ENCODE measurements at regions not wholly inside any gene's neighbourhood (a gene's known extent, or its start where the extent isn't known, plus 50 kb on each side); places are given as distances from the start of the nearest gene placed in this dataset.

DNA sequence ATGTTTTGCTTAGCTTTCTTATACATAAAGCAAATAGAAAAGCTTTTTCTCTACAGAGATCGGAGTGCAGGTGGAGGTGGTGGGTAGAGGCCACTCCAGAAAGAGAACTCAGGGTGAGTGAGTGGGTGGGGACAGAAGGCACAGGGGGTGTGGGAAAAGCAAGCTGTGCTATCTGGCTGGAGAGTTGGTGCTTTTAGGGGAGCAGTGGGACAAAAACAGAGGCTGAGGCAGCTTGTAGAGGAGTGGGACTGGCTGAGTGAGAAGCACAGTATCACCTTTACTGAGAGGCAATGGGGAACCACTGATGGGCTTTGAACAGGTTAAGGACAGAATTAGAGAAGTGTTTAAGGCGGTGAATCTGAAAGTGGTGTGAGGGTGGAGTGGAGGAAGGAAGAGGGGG is 275.3 kb downstream of the TCF7L2 start:
- no TSS peak for BruUV-seq (replicated peaks)
- no peak for DNase-seq (ENCODE audit: low spot score)
- ChIA-PET POLR2A (ENCODE audit: low non-redundant PET) (no interaction called here), CTCF (no interaction called here)
- TF ChIP-seq EZH2 (IDR thresholded peaks at IDR 0.05; ENCODE audit: borderline replicate concordance, low read depth, low read length, poor library complexity, severe bottlenecking): no peak
- TF ChIP-seq, protein P1, sequence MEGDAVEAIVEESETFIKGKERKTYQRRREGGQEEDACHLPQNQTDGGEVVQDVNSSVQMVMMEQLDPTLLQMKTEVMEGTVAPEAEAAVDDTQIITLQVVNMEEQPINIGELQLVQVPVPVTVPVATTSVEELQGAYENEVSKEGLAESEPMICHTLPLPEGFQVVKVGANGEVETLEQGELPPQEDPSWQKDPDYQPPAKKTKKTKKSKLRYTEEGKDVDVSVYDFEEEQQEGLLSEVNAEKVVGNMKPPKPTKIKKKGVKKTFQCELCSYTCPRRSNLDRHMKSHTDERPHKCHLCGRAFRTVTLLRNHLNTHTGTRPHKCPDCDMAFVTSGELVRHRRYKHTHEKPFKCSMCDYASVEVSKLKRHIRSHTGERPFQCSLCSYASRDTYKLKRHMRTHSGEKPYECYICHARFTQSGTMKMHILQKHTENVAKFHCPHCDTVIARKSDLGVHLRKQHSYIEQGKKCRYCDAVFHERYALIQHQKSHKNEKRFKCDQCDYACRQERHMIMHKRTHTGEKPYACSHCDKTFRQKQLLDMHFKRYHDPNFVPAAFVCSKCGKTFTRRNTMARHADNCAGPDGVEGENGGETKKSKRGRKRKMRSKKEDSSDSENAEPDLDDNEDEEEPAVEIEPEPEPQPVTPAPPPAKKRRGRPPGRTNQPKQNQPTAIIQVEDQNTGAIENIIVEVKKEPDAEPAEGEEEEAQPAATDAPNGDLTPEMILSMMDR (conservative IDR thresholded peaks at IDR 0.05; ENCODE audit: low read depth, low read length): no peak
- no peaks in the 10 kb centered on the region for H3K27me3 ChIP-seq (replicated peaks; ENCODE audit: insufficient read depth, low read depth, low read length, poor library complexity)
- no peak overlapping the region for H3K27ac ChIP-seq (ENCODE audit: low read depth, low read length, poor library complexity, severe bottlenecking)
- no peaks in the 10 kb centered on the region for H3K9me3 ChIP-seq (ENCODE audit: low read depth, low read length, poor library complexity, severe bottlenecking)
- no peaks in the 10 kb centered on the region for H3K36me3 ChIP-seq (ENCODE audit: insufficient read depth, low read length, poor library complexity, severe bottlenecking)
- intact Hi-C loops (cut with micrococcal nuclease; ENCODE audit: unreplicated experiment): no loop called here
- no peak overlapping the region for H3K4me3 ChIP-seq (ENCODE audit: low read depth, low read length, poor library complexity, severe bottlenecking)
- peaks cover 7% of the 10 kb centered on the region for H3K4me1 ChIP-seq (ENCODE audit: insufficient read depth, low read length, poor library complexity, severe bottlenecking)

DNA sequence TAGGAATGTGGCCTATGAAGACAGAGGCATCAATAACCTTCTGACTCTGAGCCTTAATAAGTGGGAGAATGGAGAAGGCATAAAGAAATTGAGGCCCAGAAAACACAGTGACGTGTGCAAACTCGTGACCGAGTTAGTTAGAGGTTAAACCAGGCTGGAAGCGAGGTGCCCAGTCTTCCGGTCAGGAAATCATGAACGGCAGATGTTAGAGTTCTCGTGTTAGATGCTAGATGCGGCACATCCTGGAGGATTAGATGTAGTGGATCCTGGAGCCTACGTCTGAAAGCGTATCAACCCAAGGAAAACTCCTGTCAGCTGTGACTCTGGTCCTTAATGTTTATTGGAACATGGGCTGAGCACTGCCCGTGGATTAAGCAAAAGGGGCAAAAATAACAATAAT is 275.9 kb downstream of the TCF7L2 start:
- Histone ChIP-seq H3K4me3 (ENCODE audit: low read depth, low read length, poor library complexity, severe bottlenecking) (no peak overlapping the region), H3K4me1 (ENCODE audit: insufficient read depth, low read length, poor library complexity, severe bottlenecking) (peaks cover 7% of the 10 kb centered on the region), H3K27ac (ENCODE audit: low read depth, low read length, poor library complexity, severe bottlenecking) (no peak overlapping the region), H3K27me3 (replicated peaks; ENCODE audit: insufficient read depth, low read depth, low read length, poor library complexity) (no peaks in the 10 kb centered on the region), H3K9me3 (ENCODE audit: low read depth, low read length, poor library complexity, severe bottlenecking) (no peaks in the 10 kb centered on the region), H3K36me3 (ENCODE audit: insufficient read depth, low read length, poor library complexity, severe bottlenecking) (no peaks in the 10 kb centered on the region)
- CTCF ChIA-PET: no interaction called here
- no peak for TF ChIP-seq EZH2 (IDR thresholded peaks at IDR 0.05; ENCODE audit: borderline replicate concordance, low read depth, low read length, poor library complexity, severe bottlenecking)
- TF ChIP-seq, protein P1 (conservative IDR thresholded peaks at IDR 0.05; ENCODE audit: low read depth, low read length): no peak
- no peak for DNase-seq (ENCODE audit: low spot score)
- BruUV-seq (replicated peaks): no TSS peak
- intact Hi-C loops (cut with micrococcal nuclease; ENCODE audit: unreplicated experiment): no loop called here
- POLR2A ChIA-PET (ENCODE audit: low non-redundant PET): no interaction called here

DNA sequence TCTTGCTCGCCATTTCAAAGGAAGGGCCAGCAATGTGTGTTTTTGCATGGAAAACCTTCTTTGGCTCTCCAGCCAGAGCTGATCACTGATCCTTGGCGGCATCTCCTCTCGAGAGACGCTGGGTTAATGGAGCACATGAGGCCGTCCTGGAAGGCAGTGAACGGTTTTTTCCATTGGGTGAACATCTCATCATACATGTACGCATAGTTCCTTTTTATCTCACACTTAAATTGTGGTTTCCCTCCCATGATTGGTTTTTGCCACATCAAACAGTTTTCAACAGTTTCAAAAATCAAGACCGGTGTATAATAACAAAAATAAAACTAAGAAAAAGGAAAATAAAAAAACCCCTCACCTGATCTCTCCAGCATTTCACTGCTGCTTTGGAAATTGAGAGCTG is 276.4 kb downstream of the TCF7L2 start:
- Histone ChIP-seq H3K27me3 (replicated peaks; ENCODE audit: insufficient read depth, low read depth, low read length, poor library complexity) (no peaks in the 10 kb centered on the region), H3K4me3 (ENCODE audit: low read depth, low read length, poor library complexity, severe bottlenecking) (no peak overlapping the region), H3K27ac (ENCODE audit: low read depth, low read length, poor library complexity, severe bottlenecking) (no peak overlapping the region), H3K9me3 (ENCODE audit: low read depth, low read length, poor library complexity, severe bottlenecking) (no peaks in the 10 kb centered on the region), H3K4me1 (ENCODE audit: insufficient read depth, low read length, poor library complexity, severe bottlenecking) (peaks cover 7% of the 10 kb centered on the region), H3K36me3 (ENCODE audit: insufficient read depth, low read length, poor library complexity, severe bottlenecking) (no peaks in the 10 kb centered on the region)
- intact Hi-C loops (cut with micrococcal nuclease; ENCODE audit: unreplicated experiment): no loop called here
- TF ChIP-seq, protein P1 (conservative IDR thresholded peaks at IDR 0.05; ENCODE audit: low read depth, low read length): no peak
- no peak for TF ChIP-seq EZH2 (IDR thresholded peaks at IDR 0.05; ENCODE audit: borderline replicate concordance, low read depth, low read length, poor library complexity, severe bottlenecking)
- CTCF ChIA-PET: no interaction called here
- BruUV-seq (replicated peaks): no TSS peak
- POLR2A ChIA-PET (ENCODE audit: low non-redundant PET): interaction anchor here (0.5 kb wide), 1 partner anchor 9 kb away, joined by 6 read pairs; no protein-coding TSS in a partner anchor
- no peak for DNase-seq (ENCODE audit: low spot score)
